Keratinocyte (primary cell): ENCODE measurements at regions not wholly inside any gene's neighbourhood (a gene's known extent, or its start where the extent isn't known, plus 50 kb on each side); places are given as distances from the start of the nearest gene placed in this dataset.

Source experiments
- DNase-seq: peaks from one replicate; pipeline ENCODE4 v3.0.0-alpha.2; 2011; ENCODE audit warnings: low read depth, missing footprints, low spot score
- FAIRE-seq: peaks from 2 replicates; lab custom pipeline; 2011; peaks lifted over from hg19 to GRCh38; lab: Jason Lieb, UNC
- H2AFZ ChIP-seq: 2 replicates; pipeline ENCODE4 v1.6.0; 2012; ENCODE audit warnings: low read length, control low read depth, inconsistent platforms; ENCODE audit not compliant: control insufficient read depth
- H3K27ac ChIP-seq: 2 replicates; pipeline ENCODE4 v1.5.1; 2011; ENCODE audit warnings: low read length; ENCODE audit not compliant: control insufficient read depth, insufficient read depth
- H3K27me3 ChIP-seq: 3 replicates; pipeline ENCODE4 v1.6.0; 2011; ENCODE audit warnings: low read length; ENCODE audit not compliant: control insufficient read depth, insufficient read depth; ENCODE audit errors: extremely low read depth
- H3K36me3 ChIP-seq, 2 experiments: 2 replicates in 1 of 2; 3 replicates in 1 of 2; pipeline ENCODE4 v1.5.1; 2011; ENCODE audit warnings: low read length in 2 of 2, mild to moderate bottlenecking in 1 of 2; ENCODE audit not compliant: control insufficient read depth in 2 of 2, insufficient read depth in 2 of 2; ENCODE audit errors: extremely low read depth in 1 of 2
- H3K4me1 ChIP-seq: 3 replicates; pipeline ENCODE4 v1.5.1; 2011; ENCODE audit warnings: low read length; ENCODE audit not compliant: control insufficient read depth, insufficient read depth; ENCODE audit errors: extremely low read depth
- H3K4me2 ChIP-seq: 3 replicates; pipeline ENCODE4 v1.6.0; 2011; ENCODE audit warnings: low read depth, low read length; ENCODE audit not compliant: control insufficient read depth, insufficient read depth; ENCODE audit errors: extremely low read depth
- H3K4me3 ChIP-seq, 3 experiments: fragments of 200-600 bp in 1 of 3; sonication (generic) in 1 of 3; 2 replicates in 2 of 3; 3 replicates in 1 of 3; pipeline ENCODE4 v1.5.1; 2011 to 2016; ENCODE audit warnings: low read length in 3 of 3, mild to moderate bottlenecking in 3 of 3, control low read depth in 2 of 3, inconsistent platforms in 1 of 3, low read depth in 1 of 3, mixed read lengths in 1 of 3, mixed run types in 1 of 3, moderate library complexity in 1 of 3; ENCODE audit not compliant: control insufficient read depth in 2 of 3, insufficient read depth in 2 of 3; ENCODE audit errors: extremely low read depth in 1 of 3
- H3K79me2 ChIP-seq: 2 replicates; pipeline ENCODE4 v1.6.0; 2012; ENCODE audit warnings: low read length; ENCODE audit not compliant: control insufficient read depth, insufficient read depth
- H3K9ac ChIP-seq: 3 replicates; pipeline ENCODE4 v1.6.0; 2011; ENCODE audit warnings: low read length; ENCODE audit not compliant: control insufficient read depth, insufficient read depth; ENCODE audit errors: extremely low read depth
- H3K9me1 ChIP-seq: 3 replicates; pipeline ENCODE4 v1.6.0; 2011; ENCODE audit warnings: low read length; ENCODE audit not compliant: control insufficient read depth, insufficient read depth; ENCODE audit errors: extremely low read depth
- H3K9me3 ChIP-seq: 2 replicates; pipeline ENCODE4 v1.5.1; 2012; ENCODE audit warnings: low read depth, low read length; ENCODE audit not compliant: control insufficient read depth
- H4K20me1 ChIP-seq: 3 replicates; pipeline ENCODE4 v1.6.0; 2011; ENCODE audit warnings: low read length; ENCODE audit not compliant: control insufficient read depth, insufficient read depth; ENCODE audit errors: extremely low read depth
- CTCF ChIP-seq, 3 experiments: IDR thresholded peaks in 1 of 3; conservative IDR thresholded peaks in 1 of 3; optimal IDR thresholded peaks in 1 of 3; 2 replicates in 2 of 3; 3 replicates in 1 of 3; pipeline versions ENCODE3 to v1.5.1; 2011; ENCODE audit warnings: low read length in 3 of 3, mild to moderate bottlenecking in 3 of 3, moderate library complexity in 2 of 3, control low read depth in 1 of 3, inconsistent platforms in 1 of 3; ENCODE audit not compliant: insufficient read depth in 2 of 3; ENCODE audit errors: extremely low read depth in 1 of 3
- EZH2 ChIP-seq: IDR thresholded peaks from one replicate; pipeline ENCODE4 v1.6.1; 2012; ENCODE audit warnings: inconsistent platforms, mild to moderate bottlenecking, low read length, moderate library complexity
- dilution Hi-C: fragments of 300-500 bp; cut with MboI; formaldehyde crosslinking; loops from one replicate; pipeline ENCODE4 v1.7.0; 2020; ENCODE audit warnings: low sequenced_read_pairs; ENCODE audit not compliant: extremely low pct_ligation_motif_present

- H3K4me1 ChIP-seq: no peaks in the 10 kb centered on the region
- H3K9me1 ChIP-seq: no peaks in the 10 kb centered on the region
- dilution Hi-C loops: no loop called here
- H3K79me2 ChIP-seq: no peaks in the 10 kb centered on the region
- H3K36me3 ChIP-seq: no peaks in the 10 kb centered on the region
- no peak overlapping the region for H2AFZ ChIP-seq
- no peak overlapping the region for H3K9ac ChIP-seq
- no peaks in the 10 kb centered on the region for H4K20me1 ChIP-seq
- FAIRE-seq (no peak), DNase-seq (no peak)
- TF ChIP-seq EZH2 (no peak), CTCF (optimal IDR thresholded peaks at IDR 0.05 in 1 of 3, IDR thresholded peaks at IDR 0.05 in 1 of 3, conservative IDR thresholded peaks at IDR 0.05 in 1 of 3; ENCODE audit: extremely low read depth in 1 of 3, insufficient read depth in 2 of 3, low read length in 3 of 3) (no peak)
- no peak overlapping the region for H3K4me2 ChIP-seq
- H3K27me3 ChIP-seq: no peaks in the 10 kb centered on the region
- no peaks in the 10 kb centered on the region for H3K9me3 ChIP-seq
- no peak overlapping the region for H3K4me3 ChIP-seq
- H3K27ac ChIP-seq: no peak overlapping the region
Measured at GRCh38 chr12:90489141-90489540, 465.8 kb downstream of the CCER1 start.

GRCh38 chr12:90485560-90485959 is 469.4 kb downstream of the CCER1 start:
- no peak overlapping the region for H3K9ac ChIP-seq
- no peaks in the 10 kb centered on the region for H3K27me3 ChIP-seq
- no peak overlapping the region for H2AFZ ChIP-seq
- TF ChIP-seq EZH2 (no peak), CTCF (optimal IDR thresholded peaks at IDR 0.05 in 1 of 3, IDR thresholded peaks at IDR 0.05 in 1 of 3, conservative IDR thresholded peaks at IDR 0.05 in 1 of 3; ENCODE audit: extremely low read depth in 1 of 3, insufficient read depth in 2 of 3, low read length in 3 of 3) (no peak)
- DNase-seq: no peak
- no peaks in the 10 kb centered on the region for H3K4me1 ChIP-seq
- no peaks in the 10 kb centered on the region for H3K9me3 ChIP-seq
- FAIRE-seq: no peak
- no peak overlapping the region for H3K4me2 ChIP-seq
- no peak overlapping the region for H3K4me3 ChIP-seq
- dilution Hi-C loops: no loop called here
- no peaks in the 10 kb centered on the region for H3K79me2 ChIP-seq
- H3K27ac ChIP-seq: no peak overlapping the region
- no peaks in the 10 kb centered on the region for H4K20me1 ChIP-seq
- H3K9me1 ChIP-seq: no peaks in the 10 kb centered on the region
- H3K36me3 ChIP-seq: no peaks in the 10 kb centered on the region
